ENCODE measurements at regions not wholly inside any gene's neighbourhood (a gene's known extent, or its start where the extent isn't known, plus 50 kb on each side); places are given as distances from the start of the nearest gene placed in this dataset.
A peak's percentile ranks its signal among the peaks of the same experiment; 100 is the strongest.

- Histone ChIP-seq H3K4me3 (no peak overlapping the region), H3K4me1 (no peaks in the 10 kb centered on the region), H3K9me3 (no peaks in the 10 kb centered on the region), H3K36me3 (no peaks in the 10 kb centered on the region), H3K27ac (no peak overlapping the region), H3K27me3 (no peaks in the 10 kb centered on the region)
- intact Hi-C loops (cut with DNase I), result no loop called here
- no peak for DNase-seq (ENCODE audit: low spot score in 2 of 2)
- TF ChIP-seq CTCF (IDR thresholded peaks at IDR 0.05), result no peak
Measured at GRCh38 chr5:73292816-73293459, 119.9 kb downstream of the TMEM174 start.

- intact Hi-C loops (cut with DNase I), result no loop called here
- no peak for DNase-seq (ENCODE audit: low spot score in 2 of 2)
- H3K4me3 ChIP-seq, result no peak overlapping the region
- H3K27me3 ChIP-seq, result no peaks in the 10 kb centered on the region
- TF ChIP-seq CTCF (IDR thresholded peaks at IDR 0.05), result no peak
- no peaks in the 10 kb centered on the region for H3K4me1 ChIP-seq
- H3K36me3 ChIP-seq, result no peaks in the 10 kb centered on the region
- no peak overlapping the region for H3K27ac ChIP-seq
- no peaks in the 10 kb centered on the region for H3K9me3 ChIP-seq
Measured at GRCh38 chr5:73291873-73292272, 118.9 kb downstream of the TMEM174 start.

GRCh38 chr5:73290242-73290641, 117.2 kb downstream of the TMEM174 start:
- peak in 1 of 2 donors; percentile 52 for DNase-seq (ENCODE audit: low spot score in 2 of 2)
- Histone ChIP-seq H3K36me3 (no peaks in the 10 kb centered on the region), H3K27ac (no peak overlapping the region), H3K9me3 (no peaks in the 10 kb centered on the region), H3K4me3 (no peak overlapping the region), H3K4me1 (no peaks in the 10 kb centered on the region), H3K27me3 (no peaks in the 10 kb centered on the region)
- no peak for TF ChIP-seq CTCF (IDR thresholded peaks at IDR 0.05)
- intact Hi-C loops (cut with DNase I), result no loop called here

- Histone ChIP-seq H3K27me3 (no peaks in the 10 kb centered on the region), H3K27ac (no peak overlapping the region), H3K36me3 (no peaks in the 10 kb centered on the region), H3K9me3 (no peaks in the 10 kb centered on the region), H3K4me3 (no peak overlapping the region), H3K4me1 (no peaks in the 10 kb centered on the region)
- TF ChIP-seq CTCF (IDR thresholded peaks at IDR 0.05), result no peak
- intact Hi-C loops (cut with DNase I), result no loop called here
- DNase-seq (ENCODE audit: low spot score in 2 of 2), result no peak
Measured at GRCh38 chr5:73288803-73289720, 116.1 kb downstream of the TMEM174 start.

GRCh38 chr5:73286896-73287295, 113.9 kb downstream of the TMEM174 start:
- H3K4me3 ChIP-seq, result no peak overlapping the region
- no peaks in the 10 kb centered on the region for H3K9me3 ChIP-seq

More at GRCh38 chr5:73286896-73287295, 113.9 kb downstream of the TMEM174 start:
- H3K36me3 ChIP-seq, result no peaks in the 10 kb centered on the region
- intact Hi-C loops (cut with DNase I), result no loop called here
- peaks cover 0 to 7% of the 10 kb centered on the region in 2 donors for H3K4me1 ChIP-seq
- no peak for DNase-seq (ENCODE audit: low spot score in 2 of 2)
- no peaks in the 10 kb centered on the region for H3K27me3 ChIP-seq
- no peak for TF ChIP-seq CTCF (IDR thresholded peaks at IDR 0.05)
- no peak overlapping the region for H3K27ac ChIP-seq
